AG09319 (cell line): ENCODE measurements at regions not wholly inside any gene's neighbourhood (a gene's known extent, or its start where the extent isn't known, plus 50 kb on each side); places are given as distances from the start of the nearest gene placed in this dataset.

Experiments used
- DNase-seq: peaks from one replicate; pipeline ENCODE4 v3.0.0-alpha.2; 2010; ENCODE audit warnings: low read depth; ENCODE audit errors: extremely low read depth
- CTCF ChIP-seq: IDR thresholded peaks from 2 replicates; pipeline ENCODE4 v1.5.1; 2011; ENCODE audit warnings: low read depth, mild to moderate bottlenecking, inconsistent platforms, low read length, moderate library complexity

- DNase-seq: no peak
- no peak for TF ChIP-seq CTCF
Observed at GRCh38 chr11:112770033-112770432, 191.2 kb upstream of the NCAM1 start.

GRCh38 chr11:112770487-112770886 is 190.7 kb upstream of the NCAM1 start:
- TF ChIP-seq CTCF: no peak
- DNase-seq: no peak

DNA sequence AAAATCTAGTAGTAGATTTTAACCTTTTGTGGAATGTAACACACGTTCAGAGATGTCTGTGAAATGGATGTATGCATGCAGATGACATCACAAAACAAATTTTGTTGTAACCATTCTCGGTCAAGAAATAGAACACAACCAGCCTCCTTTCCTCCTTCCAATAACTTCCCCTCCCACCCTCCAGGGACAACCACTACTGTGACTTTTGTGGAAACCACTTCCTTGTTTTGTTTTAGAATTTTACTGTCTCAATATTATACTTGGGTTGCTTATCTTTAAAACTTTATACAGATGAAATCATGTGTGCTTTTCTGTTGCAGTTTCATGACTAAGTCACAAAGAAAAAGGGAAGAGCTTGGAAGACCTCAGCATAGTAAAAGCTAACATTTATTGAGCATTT is 189.4 kb upstream of the NCAM1 start:
- no peak for DNase-seq
- TF ChIP-seq CTCF: no peak

DNA sequence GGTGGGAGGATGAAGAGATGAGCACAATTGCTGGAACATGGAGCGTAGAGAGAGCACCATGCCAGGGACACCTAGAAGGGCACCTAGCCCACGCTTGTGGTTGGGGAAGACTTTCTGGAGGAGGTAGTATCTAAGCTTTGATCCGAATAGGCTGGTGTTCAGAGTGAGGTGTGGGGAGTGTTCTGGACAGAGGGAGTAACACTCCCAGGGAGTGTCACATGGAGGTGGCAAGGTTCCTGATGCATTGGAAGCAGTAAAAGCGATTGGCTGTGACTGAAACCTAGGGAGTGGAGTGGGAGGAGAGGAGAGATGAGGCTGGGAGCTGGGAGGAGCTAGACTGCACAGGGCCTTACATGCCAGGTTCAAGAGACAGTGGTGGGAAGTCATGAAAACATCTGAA is 188.0 kb upstream of the NCAM1 start:
- no peak for TF ChIP-seq CTCF
- DNase-seq: no peak

GRCh38 chr11:112776834-112777233 is 184.4 kb upstream of the NCAM1 start:
- no peak for DNase-seq
- no peak for TF ChIP-seq CTCF

DNA sequence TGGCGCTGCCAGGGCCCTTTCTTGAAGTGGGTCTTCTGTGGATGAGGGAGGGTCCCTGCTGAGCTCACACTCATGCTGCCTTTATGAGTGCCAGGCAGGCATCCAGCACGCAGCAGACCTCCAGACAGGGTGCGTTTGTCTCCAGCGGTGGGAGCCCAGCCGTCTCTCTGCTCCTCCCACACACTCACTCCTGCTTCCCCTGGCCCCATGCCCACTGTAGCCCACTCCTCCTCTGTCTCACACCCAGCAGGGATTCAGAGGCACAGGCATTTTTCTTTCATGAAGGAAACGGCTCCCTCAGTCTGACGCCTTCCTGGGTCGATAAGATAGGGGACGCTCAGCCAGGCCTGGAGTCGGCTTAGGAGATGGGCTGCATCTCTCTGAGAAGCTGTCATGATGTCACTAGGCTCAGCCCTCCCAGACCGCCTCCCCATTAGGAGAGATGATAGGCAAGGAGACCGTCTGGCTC is 183.9 kb upstream of the NCAM1 start:
- no peak for TF ChIP-seq CTCF
- DNase-seq: no peak

DNA sequence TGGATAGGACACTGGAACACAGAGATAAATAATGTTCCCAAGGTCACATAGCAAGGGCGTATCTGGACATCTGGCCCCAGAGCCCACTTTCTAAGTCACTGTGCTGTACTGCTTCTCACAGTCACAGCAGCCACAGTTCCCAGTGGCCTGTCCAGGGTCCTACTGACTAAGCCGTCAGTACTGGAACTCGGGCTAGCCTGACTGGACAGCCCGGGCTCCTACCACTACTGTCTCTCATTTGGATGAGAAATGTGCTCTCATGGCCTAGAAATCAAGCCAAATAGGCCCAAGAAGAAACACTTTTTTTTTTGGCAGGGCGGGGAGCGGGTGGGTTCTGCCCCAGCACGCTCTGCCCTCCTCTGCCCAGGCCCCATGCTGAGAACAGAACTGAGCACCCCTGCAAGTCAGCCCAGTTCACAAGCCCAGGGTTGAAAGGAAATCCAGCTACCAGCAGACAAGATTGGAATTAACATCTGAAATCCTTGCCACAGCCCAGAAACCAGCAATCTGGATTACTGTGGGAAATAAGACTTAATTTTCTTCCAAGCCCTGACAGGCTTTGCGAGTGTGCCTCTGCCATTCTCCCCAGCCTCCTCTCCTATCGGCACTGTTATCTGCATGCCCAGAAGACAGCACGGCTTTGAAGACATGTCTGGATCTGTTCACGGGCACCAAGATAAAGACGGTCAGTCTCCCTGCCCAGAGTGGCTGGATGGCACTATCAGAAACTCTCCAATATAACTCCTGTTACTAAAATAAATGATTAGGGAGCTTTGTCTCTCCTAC is 182.9 kb upstream of the NCAM1 start:
- TF ChIP-seq CTCF: no peak
- DNase-seq: no peak
